Mammary epithelial cell (primary cell): ENCODE measurements at regions not wholly inside any gene's neighbourhood (a gene's known extent, or its start where the extent isn't known, plus 50 kb on each side); places are given as distances from the start of the nearest gene placed in this dataset.

ENCODE experiments used
- EZH2 ChIP-seq: IDR thresholded peaks from 2 replicates; pipeline ENCODE4 v1.6.1; 2012; ENCODE audit warnings: low read length, inconsistent platforms, borderline replicate concordance
- TF ChIP-seq, protein P1 (sequence below), 2 donors: IDR thresholded peaks in 1 of 2; conservative IDR thresholded peaks in 1 of 2; 2 replicates each; pipeline ENCODE4 v1.5.1; 2011 to 2012; ENCODE audit warnings: inconsistent platforms in 2 of 2, low read length in 2 of 2, mild to moderate bottlenecking in 2 of 2, control low read depth in 1 of 2, low read depth in 1 of 2; ENCODE audit not compliant: insufficient read depth in 1 of 2; ENCODE audit errors: extremely low read depth in 1 of 2

DNA sequence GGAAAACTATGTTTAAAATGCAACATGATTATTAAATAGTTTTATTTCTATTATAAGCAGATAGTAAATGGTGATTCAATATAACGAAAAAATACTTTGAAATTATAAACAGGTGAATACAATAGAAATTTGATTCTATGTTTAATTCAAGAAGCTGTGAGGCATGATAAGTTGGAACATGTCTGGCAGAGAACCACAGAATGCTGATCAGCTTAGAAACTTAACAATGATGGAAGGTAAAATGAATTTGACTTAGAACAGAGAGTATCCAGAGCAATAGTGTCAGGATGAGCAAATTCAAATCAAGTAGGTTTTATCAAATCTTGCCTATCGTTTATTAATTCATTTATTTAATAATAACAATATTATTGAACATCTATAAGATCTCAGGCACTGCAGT lies 83.4 kb upstream of the ADGRL4 start:
- TF ChIP-seq, protein P1, sequence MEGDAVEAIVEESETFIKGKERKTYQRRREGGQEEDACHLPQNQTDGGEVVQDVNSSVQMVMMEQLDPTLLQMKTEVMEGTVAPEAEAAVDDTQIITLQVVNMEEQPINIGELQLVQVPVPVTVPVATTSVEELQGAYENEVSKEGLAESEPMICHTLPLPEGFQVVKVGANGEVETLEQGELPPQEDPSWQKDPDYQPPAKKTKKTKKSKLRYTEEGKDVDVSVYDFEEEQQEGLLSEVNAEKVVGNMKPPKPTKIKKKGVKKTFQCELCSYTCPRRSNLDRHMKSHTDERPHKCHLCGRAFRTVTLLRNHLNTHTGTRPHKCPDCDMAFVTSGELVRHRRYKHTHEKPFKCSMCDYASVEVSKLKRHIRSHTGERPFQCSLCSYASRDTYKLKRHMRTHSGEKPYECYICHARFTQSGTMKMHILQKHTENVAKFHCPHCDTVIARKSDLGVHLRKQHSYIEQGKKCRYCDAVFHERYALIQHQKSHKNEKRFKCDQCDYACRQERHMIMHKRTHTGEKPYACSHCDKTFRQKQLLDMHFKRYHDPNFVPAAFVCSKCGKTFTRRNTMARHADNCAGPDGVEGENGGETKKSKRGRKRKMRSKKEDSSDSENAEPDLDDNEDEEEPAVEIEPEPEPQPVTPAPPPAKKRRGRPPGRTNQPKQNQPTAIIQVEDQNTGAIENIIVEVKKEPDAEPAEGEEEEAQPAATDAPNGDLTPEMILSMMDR (conservative IDR thresholded peaks at IDR 0.05 in 1 of 2, IDR thresholded peaks at IDR 0.05 in 1 of 2; ENCODE audit: extremely low read depth in 1 of 2, insufficient read depth in 1 of 2, low read depth in 1 of 2, low read length in 2 of 2), result no peak
- no peak for TF ChIP-seq EZH2
